A549 (cell line): ENCODE measurements at regions not wholly inside any gene's neighbourhood (a gene's known extent, or its start where the extent isn't known, plus 50 kb on each side); places are given as distances from the start of the nearest gene placed in this dataset.

Source experiments
- ATAC-seq, 2 experiments: fragments of 200-7000 bp in 1 of 2; fragments of >200 bp in 1 of 2; cut with Nextera tagmentation in 1 of 2; cut with Tn5 transposase in 1 of 2; 3 replicates each; pipeline versions ENCODE4 v1.8.0 to v1.9.1; 2018 to 2020; ENCODE audit warnings: mild to moderate bottlenecking in 1 of 2, moderate library complexity in 1 of 2
- CTCF ChIA-PET: fragments of 300-600 bp; sonication (Branson Sonifier 250); formaldehyde crosslinking; extraction: SDS; loops from one replicate; lab custom pipeline; 2021; ENCODE audit warnings: antibody characterized with exemption, inconsistent platforms; lab: Yijun Ruan, JAX
- POLR2A ChIA-PET: fragments of 350-600 bp; formaldehyde crosslinking; extraction: SDS; loops from one replicate; lab custom pipeline; 2021; ENCODE audit warnings: antibody characterized with exemption, inconsistent platforms; lab: Yijun Ruan, JAX
- DNase-seq, 2 experiments: peaks; one replicate each; pipeline versions ENCODE4 v3.0.0 to v3.0.0-alpha.2; 2011 to 2016; ENCODE audit warnings: low read depth in 1 of 2, low spot score in 1 of 2
- FAIRE-seq: peaks from 2 replicates; lab custom pipeline; 2011; peaks lifted over from hg19 to GRCh38; lab: Jason Lieb, UNC
- H3K27ac ChIP-seq, 2 experiments: fragments of >200 bp; sonication (Bioruptor Twin); formaldehyde crosslinking; 3 replicates each; pipeline ENCODE4 v1.5.1; 2016 to 2017
- H3K4me1 ChIP-seq: fragments of >200 bp; sonication (Bioruptor Twin); formaldehyde crosslinking; 3 replicates; pipeline ENCODE4 v1.6.1; 2016
- H3K4me2 ChIP-seq: fragments of >200 bp; sonication (Bioruptor Twin); formaldehyde crosslinking; 3 replicates; pipeline ENCODE4 v1.6.1; 2016
- H3K4me3 ChIP-seq: fragments of >200 bp; sonication (Bioruptor Twin); formaldehyde crosslinking; 3 replicates; pipeline ENCODE4 v1.5.1; 2016
- H3K9me3 ChIP-seq: fragments of >200 bp; sonication (Bioruptor Twin); formaldehyde crosslinking; 3 replicates; pipeline ENCODE4 v1.6.1; 2016
- BCL3 ChIP-seq: fragments of >200 bp; sonication (Bioruptor Twin); formaldehyde crosslinking; IDR thresholded peaks from 3 replicates; pipeline ENCODE4 v1.6.1; 2016
- E2F6 ChIP-seq: IDR thresholded peaks from 2 replicates; pipeline ENCODE4 v1.6.1; 2012; ENCODE audit warnings: low read depth, borderline replicate concordance
- EHMT2 ChIP-seq: fragments of 200-600 bp; sonication (generic); IDR thresholded peaks from 2 replicates; pipeline ENCODE4 v1.6.1; 2016; ENCODE audit warnings: antibody characterized with exemption, low read depth, mild to moderate bottlenecking, moderate library complexity
- FOSL2 ChIP-seq, 2 experiments: fragments of 450-650 bp in 1 of 2; fragments of >200 bp in 1 of 2; sonication (Bioruptor Twin) in 1 of 2; formaldehyde crosslinking; IDR thresholded peaks; 2 replicates each; pipeline versions ENCODE4 v1.5.0 to v1.6.1; 2016 to 2020; ENCODE audit warnings: mild to moderate bottlenecking in 1 of 2, moderate library complexity in 1 of 2
- HMGXB4 ChIP-seq: fragments of 250-450 bp; sonication (Bioruptor Pico); IDR thresholded peaks from 2 replicates; pipeline ENCODE4 v1.5.0; 2021; ENCODE audit warnings: mild to moderate bottlenecking, moderate library complexity, borderline replicate concordance
- MAZ ChIP-seq: fragments of 150-350 bp; IDR thresholded peaks from 2 replicates; pipeline ENCODE4 v1.6.1; 2014; ENCODE audit warnings: antibody characterized with exemption, low read depth, low read length, borderline replicate concordance
- PBX3 ChIP-seq: IDR thresholded peaks from 2 replicates; pipeline ENCODE4 v1.6.1; 2012
- PHF8 ChIP-seq: fragments of 200-600 bp; sonication (generic); IDR thresholded peaks from 2 replicates; pipeline ENCODE4 v1.6.1; 2016; ENCODE audit warnings: low read depth, mild to moderate bottlenecking, antibody characterized with exemption, moderate library complexity, borderline replicate concordance
- WGBS: methylation state at CpG from one replicate; pipeline ENCODE4 v1.1.6; 2017; ENCODE audit errors: missing lambda C conversion rate; 5-methylcytosine and 5-hydroxymethylcytosine counted together
- TF ChIP-seq, protein P1 (sequence below): fragments of 200-600 bp; sonication (generic); IDR thresholded peaks from 2 replicates; pipeline ENCODE4 v1.6.1; 2016; ENCODE audit warnings: antibody characterized with exemption, mild to moderate bottlenecking, moderate library complexity
- TF ChIP-seq, protein P2 (sequence below): fragments of 150-350 bp; IDR thresholded peaks from 2 replicates; pipeline ENCODE4 v1.6.1; 2014; ENCODE audit warnings: low read depth, mild to moderate bottlenecking, low read length

GRCh38 chr13:105957769-105958438 lies 577.6 kb downstream of the EFNB2 start:
- Histone ChIP-seq H3K4me2 (no peak overlapping the region), H3K9me3 (no peaks in the 10 kb centered on the region), H3K4me1 (no peaks in the 10 kb centered on the region)
- DNase-seq: no peak
- TF ChIP-seq E2F6 (no peak), PBX3 (no peak), FOSL2 (IDR thresholded peaks at IDR 0.05) (no peak), FOSL2 (CRISPR knock-in tag; IDR thresholded peaks at IDR 0.05) (no peak), BCL3 (no peak), PHF8 (no peak), HMGXB4 (CRISPR knock-in tag) (no peak)
- TF ChIP-seq, protein P1, sequence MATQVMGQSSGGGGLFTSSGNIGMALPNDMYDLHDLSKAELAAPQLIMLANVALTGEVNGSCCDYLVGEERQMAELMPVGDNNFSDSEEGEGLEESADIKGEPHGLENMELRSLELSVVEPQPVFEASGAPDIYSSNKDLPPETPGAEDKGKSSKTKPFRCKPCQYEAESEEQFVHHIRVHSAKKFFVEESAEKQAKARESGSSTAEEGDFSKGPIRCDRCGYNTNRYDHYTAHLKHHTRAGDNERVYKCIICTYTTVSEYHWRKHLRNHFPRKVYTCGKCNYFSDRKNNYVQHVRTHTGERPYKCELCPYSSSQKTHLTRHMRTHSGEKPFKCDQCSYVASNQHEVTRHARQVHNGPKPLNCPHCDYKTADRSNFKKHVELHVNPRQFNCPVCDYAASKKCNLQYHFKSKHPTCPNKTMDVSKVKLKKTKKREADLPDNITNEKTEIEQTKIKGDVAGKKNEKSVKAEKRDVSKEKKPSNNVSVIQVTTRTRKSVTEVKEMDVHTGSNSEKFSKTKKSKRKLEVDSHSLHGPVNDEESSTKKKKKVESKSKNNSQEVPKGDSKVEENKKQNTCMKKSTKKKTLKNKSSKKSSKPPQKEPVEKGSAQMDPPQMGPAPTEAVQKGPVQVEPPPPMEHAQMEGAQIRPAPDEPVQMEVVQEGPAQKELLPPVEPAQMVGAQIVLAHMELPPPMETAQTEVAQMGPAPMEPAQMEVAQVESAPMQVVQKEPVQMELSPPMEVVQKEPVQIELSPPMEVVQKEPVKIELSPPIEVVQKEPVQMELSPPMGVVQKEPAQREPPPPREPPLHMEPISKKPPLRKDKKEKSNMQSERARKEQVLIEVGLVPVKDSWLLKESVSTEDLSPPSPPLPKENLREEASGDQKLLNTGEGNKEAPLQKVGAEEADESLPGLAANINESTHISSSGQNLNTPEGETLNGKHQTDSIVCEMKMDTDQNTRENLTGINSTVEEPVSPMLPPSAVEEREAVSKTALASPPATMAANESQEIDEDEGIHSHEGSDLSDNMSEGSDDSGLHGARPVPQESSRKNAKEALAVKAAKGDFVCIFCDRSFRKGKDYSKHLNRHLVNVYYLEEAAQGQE: no peak
- TF ChIP-seq, protein P2, sequence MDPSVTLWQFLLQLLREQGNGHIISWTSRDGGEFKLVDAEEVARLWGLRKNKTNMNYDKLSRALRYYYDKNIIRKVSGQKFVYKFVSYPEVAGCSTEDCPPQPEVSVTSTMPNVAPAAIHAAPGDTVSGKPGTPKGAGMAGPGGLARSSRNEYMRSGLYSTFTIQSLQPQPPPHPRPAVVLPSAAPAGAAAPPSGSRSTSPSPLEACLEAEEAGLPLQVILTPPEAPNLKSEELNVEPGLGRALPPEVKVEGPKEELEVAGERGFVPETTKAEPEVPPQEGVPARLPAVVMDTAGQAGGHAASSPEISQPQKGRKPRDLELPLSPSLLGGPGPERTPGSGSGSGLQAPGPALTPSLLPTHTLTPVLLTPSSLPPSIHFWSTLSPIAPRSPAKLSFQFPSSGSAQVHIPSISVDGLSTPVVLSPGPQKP: no peak
- TF ChIP-seq, all 56 proteins: peak for 0
- POLR2A ChIA-PET: no interaction called here
- no peak overlapping the region for H3K4me3 ChIP-seq
- CTCF ChIA-PET: no interaction called here
- FAIRE-seq: no peak
- 57% methylated on average over 7 of the region's 7 CpGs for WGBS
- no peak for ATAC-seq
- H3K27ac ChIP-seq: no peak overlapping the region

- Histone ChIP-seq H3K9me3 (no peaks in the 10 kb centered on the region), H3K4me1 (no peaks in the 10 kb centered on the region), H3K27ac (no peak overlapping the region), H3K4me3 (no peak overlapping the region), H3K4me2 (no peak overlapping the region)
- WGBS: 61% methylated on average over 6 of the region's 6 CpGs
- no peak for DNase-seq
- FAIRE-seq: no peak
- ATAC-seq: no peak
- CTCF ChIA-PET: no interaction called here
- POLR2A ChIA-PET: no interaction called here
- no peak for TF ChIP-seq MAZ
- TF ChIP-seq EHMT2: no peak
These were observed 578.5 kb downstream of the EFNB2 start for GRCh38 chr13:105956921-105957320.
